T-helper 9 cell (primary cell): ENCODE measurements at regions not wholly inside any gene's neighbourhood (a gene's known extent, or its start where the extent isn't known, plus 50 kb on each side); places are given as distances from the start of the nearest gene placed in this dataset.
"Not testable (repeated sequence)": the region's sequence is repeated elsewhere in the genome, so short reads cannot be mapped to it uniquely, and the experiment has no call there.

Experiments
- DNase-seq: peaks from one replicate; pipeline ENCODE4 v3.0.0-alpha.2; 2020

DNA sequence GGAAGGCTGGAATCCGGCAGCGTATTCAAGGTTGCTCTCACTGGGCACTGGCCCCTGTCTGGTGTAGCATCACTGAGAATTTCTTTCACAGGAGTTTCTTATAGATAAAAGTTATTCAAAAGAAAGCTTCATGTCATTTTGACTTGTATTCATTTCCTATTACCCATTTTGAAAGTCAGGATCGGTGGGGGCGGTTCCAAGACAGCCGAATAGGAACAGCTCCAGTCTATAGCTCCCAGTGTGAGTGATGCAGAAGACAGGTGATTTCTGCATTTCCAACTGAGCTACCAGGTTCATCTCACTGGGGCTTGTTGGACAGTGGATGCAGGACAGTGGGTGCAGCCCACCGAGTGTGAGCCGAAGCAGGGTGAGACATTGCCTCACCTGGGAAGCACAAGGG is 51.5 kb upstream of the CDC42EP3 start:
- not testable (repeated sequence) for DNase-seq

DNA sequence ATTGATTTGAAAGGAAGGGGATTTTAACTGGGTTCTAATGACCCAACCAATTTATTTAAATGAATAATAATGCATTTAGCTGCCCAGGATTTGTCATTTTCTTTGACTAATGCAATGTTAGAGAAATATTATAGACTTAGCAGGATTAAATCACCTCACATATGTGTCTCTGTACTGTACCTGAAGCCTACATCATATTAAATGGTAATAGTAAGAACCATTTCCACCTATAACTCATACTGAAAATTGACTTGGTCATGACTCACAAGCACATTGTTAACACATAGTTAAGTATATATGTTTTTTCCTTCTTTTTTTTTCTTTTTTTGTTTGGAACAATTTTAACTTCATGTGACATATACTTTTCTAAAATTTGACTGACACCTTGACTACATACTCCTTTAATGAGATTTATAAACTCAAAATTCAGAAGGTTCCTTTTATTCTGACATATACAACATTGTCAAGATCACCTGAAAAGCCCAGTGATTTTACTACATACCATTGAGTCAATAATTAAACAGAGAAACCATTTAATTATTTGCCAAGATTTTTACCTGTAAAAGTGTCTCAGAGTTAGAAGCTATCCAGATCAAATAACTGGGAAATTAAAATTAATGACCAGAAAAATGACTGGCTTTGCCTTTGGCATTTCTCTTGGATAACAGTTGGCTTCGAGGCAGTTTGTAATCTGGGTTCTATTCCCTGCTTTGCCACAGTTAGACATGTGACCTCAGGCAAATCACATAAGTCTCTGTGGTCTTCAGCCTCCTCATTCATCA is 58.8 kb upstream of the CDC42EP3 start:
- no peak for DNase-seq

DNA sequence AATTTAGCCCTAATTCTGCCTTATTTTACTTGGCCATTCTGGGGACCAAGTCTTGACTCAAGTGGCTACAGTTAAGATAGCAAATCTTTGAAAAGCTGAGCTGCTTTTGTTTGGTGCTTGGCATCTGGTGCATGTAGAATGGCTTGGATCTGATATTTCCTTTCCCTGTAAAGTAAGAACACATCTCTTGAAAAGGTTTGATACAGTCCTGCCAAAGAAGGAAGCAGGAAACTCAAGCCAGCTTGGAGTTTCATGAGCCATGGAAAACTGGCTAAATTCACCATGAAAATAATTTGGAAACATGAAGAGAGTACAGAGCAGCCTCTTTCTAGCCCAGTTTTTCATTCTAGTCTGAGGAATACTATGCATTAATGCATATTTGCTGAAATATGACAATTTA is 61.0 kb upstream of the CDC42EP3 start:
- DNase-seq, result not testable (repeated sequence)

DNA sequence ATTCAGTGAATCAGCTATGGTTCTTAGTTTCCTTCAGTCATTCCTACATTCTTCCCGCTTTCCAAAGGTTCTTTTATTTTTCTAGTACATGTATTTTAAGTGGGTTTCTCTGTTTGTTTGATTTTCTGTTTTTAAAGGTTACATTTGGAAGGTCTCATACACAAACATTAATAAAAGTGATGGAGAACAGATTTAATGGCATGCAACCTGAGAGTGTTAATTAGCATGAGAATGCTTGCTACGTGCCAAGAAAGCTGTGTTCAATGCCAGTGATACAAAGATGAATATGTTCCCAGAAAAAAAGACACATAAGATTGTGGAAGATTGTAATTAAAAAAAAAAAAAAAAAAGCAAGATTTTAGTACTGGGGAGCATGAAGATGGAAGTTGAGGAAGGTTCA is 61.8 kb upstream of the CDC42EP3 start:
- no peak for DNase-seq

DNA sequence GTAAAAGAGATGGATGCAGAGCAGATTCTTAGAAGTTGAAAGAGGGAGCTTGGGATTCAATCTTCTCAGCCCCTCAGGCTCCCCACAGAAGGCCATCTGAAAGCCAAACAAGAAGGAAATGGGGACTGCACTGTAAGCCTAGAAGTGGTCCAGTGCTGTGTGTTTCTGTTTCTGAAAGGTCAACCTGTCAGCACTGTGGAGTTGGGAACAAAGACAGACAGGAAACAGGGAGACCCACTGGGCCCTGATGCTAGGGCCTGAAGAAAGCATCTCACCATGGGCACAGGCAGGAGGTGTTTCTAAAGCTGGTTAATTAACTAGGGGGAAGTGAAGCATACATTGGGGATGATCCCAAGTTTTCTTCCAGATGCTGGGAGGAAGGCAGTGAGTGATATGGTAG is 62.5 kb upstream of the CDC42EP3 start:
- not testable (repeated sequence) for DNase-seq

DNA sequence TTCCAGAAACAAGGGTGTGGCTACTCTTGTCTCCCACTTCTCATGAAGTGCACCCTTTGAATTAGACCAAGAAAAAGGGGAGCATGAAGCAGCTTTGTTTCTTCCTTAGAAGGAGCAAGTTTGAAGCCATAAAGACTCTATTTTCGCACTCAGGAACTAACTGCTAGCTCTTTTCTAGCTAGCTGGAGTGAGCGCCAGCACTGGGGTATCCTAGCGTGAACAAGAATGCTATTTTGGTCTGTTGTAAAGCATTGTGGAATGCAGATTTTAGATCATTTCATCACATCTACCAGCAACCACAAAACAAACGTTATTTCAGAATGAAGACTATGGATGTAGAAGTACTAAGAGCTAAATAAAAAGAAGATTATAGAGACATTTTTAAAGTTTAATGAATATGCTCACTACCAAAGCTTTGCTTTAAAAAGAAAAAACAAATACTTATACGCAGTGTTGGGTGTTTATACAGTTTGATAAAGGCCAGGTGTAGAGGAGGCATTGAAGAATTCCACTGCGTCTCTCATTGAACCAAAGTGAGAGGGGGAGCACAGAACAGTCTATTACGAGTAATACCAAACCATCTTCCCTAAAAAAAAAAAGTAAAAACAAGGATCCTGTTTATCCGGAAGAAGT is 63.6 kb upstream of the CDC42EP3 start:
- DNase-seq, result not testable (repeated sequence)

DNA sequence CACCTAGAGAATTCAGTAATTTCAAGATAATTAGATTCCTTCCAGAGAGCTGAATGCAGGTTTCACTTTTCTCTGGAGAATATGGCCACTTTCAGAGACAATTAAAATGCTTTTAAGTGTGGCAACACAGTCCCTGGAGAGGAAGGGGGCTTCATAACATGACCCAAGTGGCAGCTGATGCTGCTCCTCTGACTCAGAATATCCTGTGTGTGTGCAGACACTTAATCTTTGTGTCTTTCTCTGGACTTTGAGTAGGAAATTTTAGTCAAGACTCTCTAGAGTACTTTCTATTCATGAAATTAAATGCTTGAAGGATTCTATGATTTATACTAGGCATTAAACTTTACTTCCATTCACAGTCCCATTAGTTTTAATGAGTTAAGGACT is 64.1 kb upstream of the CDC42EP3 start:
- DNase-seq, result not testable (repeated sequence)

DNA sequence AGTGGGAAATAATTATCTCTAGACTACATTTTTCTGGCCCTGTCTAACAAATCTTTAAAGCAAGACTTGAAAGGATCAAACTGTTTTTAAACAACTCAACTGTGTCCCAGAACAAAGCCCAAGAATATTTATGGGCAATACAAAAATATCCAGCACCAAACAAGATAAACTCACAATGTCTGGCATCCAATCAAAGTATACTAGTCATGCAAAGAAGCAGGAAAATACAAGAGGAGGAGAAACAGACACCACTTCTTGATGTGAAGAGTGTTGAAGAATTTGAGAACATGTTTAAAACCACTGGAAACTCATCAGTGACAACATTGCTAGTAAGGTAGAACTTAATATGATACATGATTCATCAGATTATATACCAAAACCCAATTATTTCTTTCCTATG is 66.1 kb upstream of the CDC42EP3 start:
- DNase-seq, result no peak

DNA sequence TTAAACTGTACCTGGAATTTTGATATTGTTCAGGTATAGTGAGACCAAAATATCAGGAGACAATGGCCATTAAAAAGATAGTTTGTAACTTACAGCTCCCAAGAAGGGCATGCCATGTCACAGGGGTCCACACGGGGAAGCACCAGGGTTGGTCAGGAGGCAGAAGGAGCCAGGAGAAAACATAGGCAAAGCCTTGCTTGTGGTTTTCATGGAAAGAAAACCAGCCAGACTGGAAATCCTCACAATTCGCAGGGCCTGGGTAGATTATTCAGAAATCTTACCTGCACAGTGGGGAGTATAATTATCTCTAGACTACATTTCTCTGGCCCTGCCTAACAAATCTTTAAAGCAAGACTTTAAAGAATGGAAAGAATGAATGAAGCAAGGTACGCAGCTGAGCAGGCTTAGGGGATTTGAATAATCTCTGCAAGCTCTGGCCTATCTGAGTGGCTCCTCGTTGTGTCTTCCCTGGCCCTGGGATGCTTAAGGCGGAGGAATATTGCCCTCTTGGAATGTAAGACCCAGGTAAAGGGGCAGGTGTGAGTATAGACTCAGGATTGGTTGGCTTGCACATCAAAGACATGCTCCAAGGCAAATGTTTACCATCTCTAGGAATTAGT is 66.9 kb upstream of the CDC42EP3 start:
- no peak for DNase-seq

DNA sequence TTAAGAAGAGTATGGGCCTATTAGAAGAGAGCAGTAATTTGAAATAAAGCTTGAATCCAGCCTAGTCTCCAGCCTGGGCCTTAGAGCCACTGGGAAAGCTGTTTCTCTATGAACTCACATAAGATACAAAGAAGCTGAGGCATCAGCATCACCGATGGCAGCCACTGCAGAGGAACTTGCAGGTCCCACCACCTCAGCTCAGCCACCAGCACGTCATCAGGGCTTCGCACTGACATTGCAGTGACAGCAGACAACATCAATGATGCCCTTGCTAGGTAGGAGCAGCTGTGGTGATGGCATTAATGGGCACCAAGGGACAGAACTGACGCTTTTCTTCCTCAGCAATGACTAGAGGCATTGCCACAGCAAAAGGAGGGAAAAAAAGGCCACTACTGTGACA is 67.7 kb upstream of the CDC42EP3 start:
- DNase-seq, result no peak

DNA sequence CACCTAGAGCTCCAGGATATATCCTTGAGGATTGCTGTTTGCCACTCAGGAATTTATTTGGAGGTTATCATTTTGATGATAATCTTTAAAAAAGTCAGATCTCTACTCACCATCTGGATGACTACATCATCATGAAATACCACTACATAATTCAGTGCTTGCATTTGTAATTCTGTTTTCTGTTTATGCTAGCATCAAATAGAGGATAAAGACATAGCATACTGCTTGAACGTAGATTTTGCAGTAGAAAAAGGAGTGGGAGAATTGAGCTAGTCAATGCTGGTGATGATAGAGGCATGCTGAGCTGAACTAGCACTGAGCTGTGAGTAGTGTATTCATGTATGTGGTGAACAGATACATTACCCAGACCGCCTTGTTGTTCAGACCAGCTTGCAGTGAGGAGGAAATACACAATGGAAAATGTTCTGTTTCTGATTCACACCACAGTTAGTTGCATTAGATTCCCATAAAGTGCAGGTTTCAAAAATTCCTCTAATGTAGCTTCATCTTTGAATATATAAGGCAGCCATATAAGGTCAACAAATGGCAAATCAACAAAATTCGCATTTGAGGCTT is 68.8 kb upstream of the CDC42EP3 start:
- no peak for DNase-seq

DNA sequence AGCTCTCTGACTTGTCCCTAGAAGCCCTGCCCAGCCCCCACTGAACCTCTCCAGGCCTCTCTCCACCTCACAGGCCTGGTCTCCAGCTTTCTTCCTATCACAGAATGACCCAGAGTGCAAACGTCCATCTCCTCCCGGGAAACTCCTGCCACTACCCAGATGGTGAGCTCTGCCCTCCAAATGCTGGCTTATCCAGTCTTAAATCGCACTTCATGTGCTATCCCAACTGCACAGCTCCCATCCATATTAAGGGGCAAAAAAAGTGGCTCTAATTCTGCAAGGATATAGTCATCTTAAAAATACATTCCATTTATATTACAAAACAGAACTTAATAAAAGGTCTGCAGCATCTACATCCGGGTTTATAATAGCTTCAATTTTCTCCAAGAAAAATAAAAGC is 70.8 kb upstream of the CDC42EP3 start:
- no peak for DNase-seq

DNA sequence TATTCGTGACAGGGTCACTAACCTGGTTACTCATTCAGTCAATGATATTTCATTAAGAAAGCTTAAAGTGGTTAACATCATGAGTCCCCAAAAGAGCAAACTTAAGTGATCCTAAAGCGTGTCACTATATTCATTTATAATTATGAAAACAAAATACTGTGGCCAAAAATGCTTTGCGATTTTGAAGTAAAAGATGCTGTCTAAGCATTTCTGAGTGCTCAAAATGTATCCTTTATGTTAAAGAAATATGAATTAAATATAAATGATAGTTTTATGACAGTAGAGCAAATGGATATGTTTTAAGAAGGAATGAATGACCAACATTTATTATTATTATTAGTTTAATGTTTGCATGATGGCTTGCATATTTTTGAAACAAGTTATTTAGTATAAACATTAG is 72.6 kb upstream of the CDC42EP3 start:
- no peak for DNase-seq

DNA sequence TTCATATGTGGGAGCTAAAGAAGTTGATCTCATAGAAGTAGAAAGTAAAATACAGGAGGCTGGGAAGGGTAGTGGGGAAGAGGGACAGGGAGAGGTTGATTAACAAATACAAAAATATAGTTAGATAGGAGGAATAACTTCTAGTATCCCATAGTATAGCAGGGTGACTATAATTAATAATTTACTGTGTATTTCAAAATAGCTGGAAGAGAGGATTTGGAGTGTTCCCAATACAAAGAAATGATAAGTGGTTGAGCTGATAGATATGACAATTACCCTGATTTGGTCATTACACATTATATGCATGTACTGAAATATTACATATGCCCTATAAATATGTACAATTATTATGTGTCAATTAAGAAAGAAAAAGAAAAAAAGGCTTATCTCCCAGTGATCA is 73.5 kb upstream of the CDC42EP3 start:
- not testable (repeated sequence) for DNase-seq

DNA sequence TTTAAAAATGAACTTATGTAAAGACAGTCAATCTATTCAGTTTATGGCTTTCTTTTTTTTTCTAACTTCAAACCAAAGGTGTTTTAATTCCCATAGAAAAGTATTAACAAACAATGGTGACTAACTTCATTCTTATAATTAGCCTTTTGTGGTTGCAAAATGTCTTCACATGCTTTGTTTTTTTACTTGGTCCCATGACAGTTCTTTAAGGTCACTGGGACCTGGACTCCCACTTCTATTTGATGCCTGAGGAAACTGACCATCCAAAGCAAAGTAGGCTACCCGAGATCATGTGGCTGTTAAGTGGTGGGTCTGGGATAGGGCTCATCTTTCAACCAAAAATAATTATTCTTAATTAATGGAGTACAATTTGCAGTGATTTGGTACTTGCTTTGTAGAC is 74.6 kb upstream of the CDC42EP3 start:
- DNase-seq, result not testable (repeated sequence)

DNA sequence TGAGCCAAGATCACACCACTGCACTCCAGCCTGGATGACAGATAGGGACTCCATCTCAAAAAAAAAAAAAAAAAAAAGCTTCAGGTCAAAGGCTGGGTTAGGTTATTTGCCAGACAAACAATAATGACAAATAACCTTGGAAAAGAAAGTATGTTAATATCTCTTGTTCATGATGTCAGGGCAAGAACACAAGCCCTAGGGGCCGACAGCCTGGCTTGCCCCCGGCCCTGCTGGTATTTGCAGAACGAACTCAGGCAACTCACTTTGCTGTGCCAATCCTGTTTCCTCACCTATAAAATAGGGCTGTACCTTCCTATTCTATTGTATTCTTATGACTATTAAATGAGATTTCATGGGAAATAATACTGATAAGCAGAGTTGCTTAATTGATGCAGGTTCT is 75.4 kb upstream of the CDC42EP3 start:
- no peak for DNase-seq

DNA sequence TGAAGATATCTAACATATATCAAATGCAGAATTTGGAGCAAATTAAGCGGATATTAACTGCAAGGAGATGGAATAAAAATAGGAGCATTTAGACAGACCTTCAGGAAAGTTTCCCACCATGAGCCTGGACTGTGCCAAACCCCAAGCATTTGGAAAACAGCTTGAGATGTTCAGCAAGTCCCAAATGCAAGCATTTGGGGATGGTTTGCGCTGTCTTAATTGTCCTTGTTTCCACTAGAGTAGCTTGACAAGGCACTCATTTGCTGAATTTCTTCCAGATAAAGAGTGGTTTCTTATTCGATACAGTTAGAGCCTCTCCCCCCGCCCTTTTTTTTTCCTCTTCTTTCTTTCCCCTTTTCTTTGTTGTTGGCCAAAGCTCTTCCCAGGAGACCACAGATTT is 77.1 kb upstream of the CDC42EP3 start:
- no peak for DNase-seq

DNA sequence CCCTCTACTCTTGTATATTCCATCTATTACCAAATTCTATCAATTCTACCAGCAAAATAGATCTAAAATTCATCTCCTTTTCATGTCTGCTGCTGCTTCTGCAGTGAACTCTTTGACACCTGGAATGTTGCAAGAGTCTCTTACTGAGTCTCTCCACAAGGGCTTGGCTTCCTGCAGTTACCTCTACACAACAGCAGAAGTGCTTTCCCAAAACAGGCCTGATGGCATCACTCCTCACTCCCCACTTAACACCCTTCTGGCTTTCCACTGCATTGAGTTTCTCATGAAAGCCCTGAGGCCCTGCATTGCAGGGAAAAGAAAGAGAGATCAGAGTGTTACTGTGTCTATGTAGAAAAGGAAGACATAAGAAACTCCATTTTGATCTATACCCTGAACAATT is 78.8 kb upstream of the CDC42EP3 start:
- DNase-seq, result not testable (repeated sequence)

DNA sequence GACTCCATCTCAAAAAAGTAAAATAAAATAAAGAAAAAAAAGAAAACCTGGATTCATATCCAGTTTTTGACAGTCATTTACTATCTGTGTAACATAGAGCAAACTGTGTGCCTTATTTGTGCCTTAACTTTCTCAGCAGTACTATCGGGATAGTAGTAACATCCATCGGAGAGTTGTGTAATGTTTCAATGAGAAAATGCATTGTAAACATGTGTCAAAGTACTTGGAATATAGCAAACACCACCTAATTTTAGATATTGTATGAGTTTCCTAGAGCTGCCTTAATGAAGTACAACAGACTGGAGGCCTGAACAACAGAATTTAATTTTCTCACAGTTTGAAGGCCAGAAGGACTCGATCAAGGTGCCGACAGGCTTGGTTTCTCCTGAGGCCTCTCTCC is 81.3 kb upstream of the CDC42EP3 start:
- DNase-seq, result no peak

DNA sequence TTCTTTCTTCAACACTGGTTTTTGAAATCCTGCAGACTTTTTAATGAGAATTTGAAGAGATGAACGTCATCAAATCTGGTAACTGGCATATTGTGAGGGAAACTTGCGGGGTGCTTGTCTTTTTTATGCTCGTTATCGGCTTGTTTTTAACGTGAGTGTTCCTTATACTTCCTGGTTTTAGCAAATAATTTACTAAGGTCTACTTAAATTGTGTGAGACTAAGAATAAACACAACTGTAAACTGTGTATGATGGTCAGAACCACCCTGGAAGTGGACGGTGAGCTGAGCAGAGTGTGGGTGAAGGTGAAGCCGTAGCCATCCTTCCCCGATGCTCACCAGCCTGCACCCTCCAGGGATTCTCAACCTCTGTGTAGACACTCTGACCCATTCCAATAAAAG is 82.3 kb upstream of the CDC42EP3 start:
- DNase-seq, result no peak

DNA sequence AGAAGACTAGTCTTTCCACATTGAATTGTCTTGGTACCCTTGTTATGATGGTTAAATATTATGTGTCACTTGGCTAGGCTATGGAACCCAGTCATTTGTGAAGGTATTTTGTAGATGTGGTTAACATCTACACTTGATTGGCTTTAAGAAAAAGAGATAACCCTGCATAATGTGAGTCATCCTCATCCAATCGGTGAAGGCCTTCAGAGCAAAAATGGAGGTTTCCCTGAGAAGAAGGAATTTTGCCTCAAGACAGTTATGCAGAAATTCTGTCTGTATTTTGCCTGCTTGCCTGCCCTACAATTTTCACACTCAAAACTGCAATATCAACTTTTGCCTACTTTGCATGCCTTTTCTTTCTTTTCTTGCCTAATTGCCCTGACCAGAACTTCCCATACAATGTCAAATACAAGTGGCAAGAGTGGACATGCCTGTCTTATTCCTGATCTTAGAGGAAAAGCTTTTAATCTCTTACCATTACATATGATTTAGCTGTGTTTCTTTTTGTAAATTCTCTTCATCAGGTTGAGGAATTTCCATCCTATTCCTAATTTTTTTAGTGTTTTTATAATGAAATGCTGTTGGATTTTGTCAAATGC is 84.6 kb upstream of the CDC42EP3 start:
- DNase-seq, result not testable (repeated sequence)

DNA sequence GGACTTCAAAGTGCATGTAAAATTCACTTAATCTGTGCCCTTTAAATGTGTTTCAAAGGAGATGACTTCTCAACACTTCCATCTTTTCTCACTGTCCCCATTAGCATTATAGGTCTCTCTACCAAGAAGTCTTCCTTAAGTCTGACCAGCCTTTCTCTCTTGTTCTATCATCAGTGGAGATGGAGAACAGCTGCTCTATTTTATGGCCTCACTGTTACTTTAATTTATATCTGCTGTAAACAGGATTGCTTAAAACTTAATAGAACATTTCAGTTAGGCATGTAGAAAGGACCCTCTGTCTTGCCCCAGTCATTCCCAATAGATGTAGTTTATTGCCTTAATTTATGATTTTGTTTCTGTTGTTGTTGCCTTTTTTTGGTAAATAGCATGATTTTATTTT is 86.0 kb upstream of the CDC42EP3 start:
- not testable (repeated sequence) for DNase-seq

DNA sequence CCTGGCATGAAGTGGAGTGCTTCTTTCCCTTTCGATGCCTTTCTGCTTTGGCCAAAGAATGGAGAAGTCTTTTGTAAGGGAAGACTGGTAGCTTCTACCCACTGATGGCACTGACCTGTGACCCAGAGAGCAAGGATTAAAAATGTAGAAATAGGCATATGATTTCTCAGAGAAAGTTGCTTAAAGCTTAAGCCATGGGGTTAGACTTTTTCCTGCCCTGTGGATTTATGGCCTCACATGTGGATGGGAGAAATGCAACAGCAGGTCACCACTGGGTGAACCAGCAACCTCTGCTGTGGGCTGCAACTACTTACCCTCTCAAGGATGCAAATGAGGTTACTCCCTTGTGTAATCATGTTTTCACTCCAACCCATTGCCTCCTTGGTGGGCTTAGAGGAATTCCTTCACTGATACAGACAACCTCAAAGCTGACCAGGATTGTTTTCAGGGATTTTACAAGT is 86.7 kb upstream of the CDC42EP3 start:
- not testable (repeated sequence) for DNase-seq
